Muscle of leg (tissue), 3 donors: ENCODE measurements at regions not wholly inside any gene's neighbourhood (a gene's known extent, or its start where the extent isn't known, plus 50 kb on each side); places are given as distances from the start of the nearest gene placed in this dataset.
"Not testable (repeated sequence)": the region's sequence is repeated elsewhere in the genome, so short reads cannot be mapped to it uniquely, and the experiment has no call there.

Experiments
- DNase-seq: peaks from one replicate; pipeline ENCODE4 v3.0.0; 2013
- H3K27ac ChIP-seq: one replicate; pipeline ENCODE4 v1.5.1; 2013; ENCODE audit warnings: mild to moderate bottlenecking, low read length, control low read depth
- H3K27me3 ChIP-seq: one replicate; pipeline ENCODE4 v1.6.1; 2013; ENCODE audit warnings: low read length; ENCODE audit not compliant: control insufficient read depth, insufficient read depth
- H3K36me3 ChIP-seq: one replicate; pipeline ENCODE4 v1.6.1; 2013; ENCODE audit warnings: low read length; ENCODE audit not compliant: control insufficient read depth, insufficient read depth
- H3K4me1 ChIP-seq: one replicate; pipeline ENCODE4 v1.6.1; 2013; ENCODE audit warnings: low read length; ENCODE audit not compliant: control insufficient read depth, insufficient read depth
- H3K4me3 ChIP-seq: one replicate; pipeline ENCODE4 v1.5.1; 2013; ENCODE audit warnings: low read length, control low read depth
- H3K9me3 ChIP-seq: replicated peaks from 2 replicates; pipeline ENCODE4 v1.6.1; 2013; ENCODE audit warnings: low read depth, low read length; ENCODE audit not compliant: control insufficient read depth
- WGBS: methylation state at CpG from one replicate; pipeline ENCODE4 v1.1.5; 2013; ENCODE audit warnings: missing lambda C conversion rate; ENCODE audit not compliant: insufficient coverage; 5-methylcytosine and 5-hydroxymethylcytosine counted together

DNA sequence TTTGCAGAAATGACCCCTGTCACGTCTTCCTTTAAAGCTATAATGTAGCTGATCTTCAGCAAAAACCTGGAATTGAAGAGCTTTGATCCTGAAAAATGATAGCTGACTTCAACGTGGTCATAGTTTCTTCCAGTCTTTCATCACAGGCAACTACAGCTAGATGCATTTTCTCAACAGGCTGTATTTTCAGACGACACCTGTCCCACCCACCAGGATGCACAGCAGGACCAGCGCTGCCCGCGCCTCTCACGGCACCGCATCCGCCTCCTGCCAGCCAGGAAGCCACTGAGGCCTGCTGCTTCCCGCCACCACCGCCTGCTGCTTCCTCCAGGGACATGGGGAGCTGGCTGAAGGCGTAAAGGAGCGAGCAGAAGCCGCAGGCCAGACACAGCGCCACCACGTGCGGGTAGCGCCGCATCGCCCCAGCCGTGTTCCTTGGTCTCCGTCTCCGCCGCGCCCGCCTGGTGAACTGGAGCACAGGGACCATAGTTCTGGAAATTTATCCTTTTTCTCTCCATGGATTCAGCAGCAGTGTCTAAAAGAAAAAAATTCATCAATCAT, 215.7 kb downstream of the POTED start:
- not testable (repeated sequence) for H3K27me3 ChIP-seq, H3K4me3 ChIP-seq, DNase-seq, H3K4me1 ChIP-seq, H3K27ac ChIP-seq, H3K36me3 ChIP-seq
- H3K9me3 ChIP-seq: peaks cover 12% of the 10 kb centered on the region
- no CpG with 5 or more reads among the region's 26 CpGs for WGBS

DNA sequence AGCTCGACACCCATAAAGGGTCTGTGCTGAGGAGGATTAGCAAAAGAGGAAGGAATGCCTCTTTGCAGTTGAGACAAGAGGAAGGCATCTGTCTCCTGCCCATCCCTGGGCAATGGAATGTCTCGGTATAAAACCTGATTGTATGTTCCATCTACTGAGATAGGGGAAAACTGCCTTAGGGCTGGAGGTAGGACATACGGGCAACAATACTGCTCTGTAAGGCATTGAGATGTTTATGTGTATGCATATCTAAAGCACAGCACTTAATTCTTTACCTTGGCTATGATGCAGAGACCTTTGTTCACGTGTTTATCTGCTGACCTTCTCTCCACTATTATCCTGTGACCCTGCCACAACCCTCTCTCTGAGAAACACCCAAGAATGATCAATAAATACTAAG, 210.7 kb downstream of the POTED start:
- not testable (repeated sequence) for H3K27ac ChIP-seq, H3K36me3 ChIP-seq, H3K27me3 ChIP-seq, DNase-seq, H3K4me1 ChIP-seq, H3K4me3 ChIP-seq, H3K9me3 ChIP-seq
- 0% methylated on average over 1 of the region's 4 CpGs for WGBS

- H3K4me3 ChIP-seq, H3K27ac ChIP-seq, H3K4me1 ChIP-seq, H3K9me3 ChIP-seq, H3K27me3 ChIP-seq, H3K36me3 ChIP-seq, DNase-seq: not testable (repeated sequence)
- 75% methylated on average over 1 of the region's 2 CpGs for WGBS
These were observed 202.6 kb downstream of the POTED start for GRCh38 chr21:13812191-13812590.

DNA sequence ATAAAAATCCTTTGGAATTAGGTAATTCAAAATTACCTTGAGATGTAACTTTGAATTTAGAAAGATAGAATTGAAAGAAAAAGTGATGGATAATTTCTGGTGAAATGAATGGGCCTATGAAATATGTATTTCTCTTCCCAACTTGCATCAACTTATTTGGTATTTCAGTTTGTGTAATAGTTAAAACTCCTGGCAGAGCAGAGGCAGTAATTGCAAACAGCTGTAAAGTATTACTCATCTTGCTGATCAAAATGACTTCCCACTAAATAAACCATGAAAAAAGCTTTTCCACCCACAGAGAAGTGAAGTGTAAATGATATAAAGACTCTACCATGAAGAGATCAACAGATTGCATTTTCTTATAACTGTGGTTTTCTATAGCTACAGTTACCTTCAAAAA, 201.0 kb downstream of the POTED start:
- H3K27ac ChIP-seq, H3K4me3 ChIP-seq, DNase-seq, H3K4me1 ChIP-seq, H3K9me3 ChIP-seq, H3K36me3 ChIP-seq, H3K27me3 ChIP-seq: not testable (repeated sequence)

- 56% methylated on average over 2 of the region's 7 CpGs for WGBS
- H3K27me3 ChIP-seq, H3K4me3 ChIP-seq, H3K36me3 ChIP-seq, H3K27ac ChIP-seq, H3K4me1 ChIP-seq, DNase-seq, H3K9me3 ChIP-seq: not testable (repeated sequence)
These were observed 196.9 kb downstream of the POTED start for GRCh38 chr21:13806444-13806843.

DNA sequence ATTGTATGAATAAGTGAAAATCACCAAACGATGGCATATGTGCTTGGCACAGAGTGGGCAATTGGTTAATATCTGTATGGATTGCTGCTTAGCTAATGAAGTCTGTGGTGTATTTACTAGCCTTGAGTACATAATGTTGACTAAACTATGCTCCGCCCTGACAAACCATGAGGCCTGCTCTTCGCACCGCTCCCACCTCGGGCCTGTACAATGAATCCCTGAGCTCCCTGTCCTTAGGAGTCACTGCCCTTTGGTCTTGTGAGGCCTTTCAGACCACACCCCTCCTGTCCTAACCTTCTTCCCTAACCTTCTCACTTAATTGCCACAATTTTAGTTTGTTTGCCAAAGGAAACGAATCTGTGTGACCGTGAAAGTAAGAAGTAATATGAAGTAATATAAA, 193.2 kb downstream of the POTED start:
- not testable (repeated sequence) for H3K4me1 ChIP-seq, H3K9me3 ChIP-seq, H3K27ac ChIP-seq, H3K27me3 ChIP-seq, H3K36me3 ChIP-seq, H3K4me3 ChIP-seq, DNase-seq
- 31% methylated on average over 1 of the region's 7 CpGs for WGBS
